GM21423 (cell line): ENCODE measurements at regions not wholly inside any gene's neighbourhood (a gene's known extent, or its start where the extent isn't known, plus 50 kb on each side); places are given as distances from the start of the nearest gene placed in this dataset.
A peak's percentile ranks its signal among the peaks of the same experiment; 100 is the strongest.

Source experiments
- ATAC-seq: cut with Tn5 transposase; IDR thresholded peaks from one replicate; pipeline ENCODE4 v1.9.1; 2021; ENCODE audit warnings: mild to moderate bottlenecking, moderate library complexity; ENCODE audit not compliant: unreplicated experiment

DNA sequence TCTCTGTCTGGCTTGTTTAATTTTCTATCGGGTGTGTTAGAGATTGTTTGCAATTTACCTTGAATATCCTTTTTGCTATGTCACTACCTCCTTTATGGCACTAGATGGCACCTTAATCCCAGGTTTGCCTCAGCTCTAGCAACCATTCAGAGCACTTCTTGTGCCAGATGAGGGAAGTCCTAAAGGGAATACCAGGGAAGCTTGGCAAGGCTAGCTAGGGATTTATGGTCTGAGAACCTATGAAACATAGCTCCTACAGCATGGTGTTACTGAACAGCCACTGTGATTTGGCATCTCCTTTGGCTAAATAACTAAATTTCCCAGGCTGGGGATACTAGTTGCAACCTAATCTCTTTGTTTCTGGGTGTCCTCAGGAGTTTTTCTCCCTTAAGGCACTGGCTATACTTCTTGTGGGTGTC, 69.0 kb upstream of the VOPP1 start:
- peak; percentile 83 for ATAC-seq

DNA sequence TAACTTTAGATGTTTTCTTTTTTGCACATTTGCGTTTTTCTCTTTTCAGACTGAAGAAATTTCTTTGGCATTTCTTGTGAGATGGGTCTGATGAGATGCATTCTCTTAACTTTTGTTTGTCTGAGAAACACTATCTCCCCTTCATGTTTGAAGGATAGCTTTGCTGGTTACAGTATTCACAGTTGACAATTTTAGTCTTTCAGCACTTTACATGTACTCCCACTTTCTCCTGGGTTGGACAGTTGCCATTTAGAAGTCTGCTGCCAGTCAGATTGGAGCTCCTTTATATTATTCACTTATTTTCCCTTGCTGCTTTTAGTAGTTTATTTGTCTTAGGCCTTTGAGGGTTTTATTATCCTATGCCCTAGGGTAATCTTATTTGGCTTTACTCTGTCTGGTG, 67.3 kb upstream of the VOPP1 start:
- ATAC-seq: no peak

DNA sequence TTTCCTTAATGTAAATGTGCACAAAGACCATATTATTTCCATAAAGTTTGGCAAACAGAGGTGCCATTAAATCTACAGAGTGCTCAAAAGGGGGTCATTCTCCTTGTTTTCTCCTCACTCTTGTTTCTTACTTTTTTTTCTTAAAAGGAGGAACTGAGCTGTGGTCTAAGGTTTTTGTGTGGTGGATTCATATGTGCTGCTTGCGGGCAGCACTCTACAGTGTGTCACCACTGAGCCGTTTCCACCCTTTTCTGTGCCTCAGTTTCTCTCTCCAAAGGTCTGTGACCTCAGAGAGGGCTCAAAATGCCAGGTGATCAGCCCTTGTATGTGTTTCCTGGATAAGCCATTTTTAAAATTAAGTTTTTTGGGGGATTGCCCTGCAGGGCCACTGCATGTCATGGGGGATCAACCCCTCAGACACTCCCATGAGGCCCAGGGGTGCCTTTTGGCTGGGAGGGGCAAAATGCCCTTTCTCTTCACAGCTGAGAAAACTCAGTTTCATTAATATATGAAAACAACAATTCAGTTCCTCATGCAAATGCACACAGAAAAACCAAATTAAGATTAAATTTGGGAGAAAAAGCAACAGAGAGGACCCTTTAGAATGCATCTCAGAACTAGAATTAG, 56.9 kb upstream of the VOPP1 start:
- ATAC-seq: no peak

DNA sequence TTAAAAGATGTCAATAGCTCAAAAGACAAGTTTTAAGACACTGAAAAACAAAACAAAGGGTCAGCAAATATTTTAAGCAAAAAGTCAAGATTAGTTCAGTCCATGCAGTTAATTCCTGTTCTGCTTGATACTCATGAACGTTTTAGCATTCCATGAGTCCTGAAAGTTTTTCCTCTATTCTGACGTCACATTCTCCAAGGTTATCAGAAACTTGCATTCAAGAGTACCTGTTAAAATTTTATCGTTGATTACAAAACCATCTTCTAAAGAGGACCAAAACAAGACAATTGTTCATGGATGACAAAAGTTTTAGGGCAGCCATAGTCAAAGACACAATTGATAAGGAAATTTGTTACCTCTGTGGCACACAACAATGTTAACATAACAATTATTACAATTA, 52.5 kb upstream of the VOPP1 start:
- no peak for ATAC-seq

DNA sequence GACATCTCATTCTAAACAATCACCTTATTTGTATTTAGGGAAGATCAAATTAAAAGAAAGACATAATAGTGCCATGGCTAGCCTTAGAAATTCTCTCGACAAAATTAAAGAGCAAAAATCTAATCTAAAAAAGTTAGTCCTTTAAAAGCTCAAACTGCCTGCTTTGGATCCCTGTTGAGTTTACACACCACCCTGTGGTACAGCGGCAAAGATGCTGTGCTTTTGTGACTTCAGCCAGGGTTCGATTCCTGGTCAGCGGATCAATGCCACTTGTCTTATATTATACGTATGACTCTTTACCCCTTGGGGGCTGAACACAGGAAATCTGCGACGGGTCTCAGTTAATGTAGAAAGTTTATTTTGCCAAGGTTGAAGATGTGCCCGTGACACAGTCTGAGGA, 51.3 kb upstream of the VOPP1 start:
- no peak for ATAC-seq

DNA sequence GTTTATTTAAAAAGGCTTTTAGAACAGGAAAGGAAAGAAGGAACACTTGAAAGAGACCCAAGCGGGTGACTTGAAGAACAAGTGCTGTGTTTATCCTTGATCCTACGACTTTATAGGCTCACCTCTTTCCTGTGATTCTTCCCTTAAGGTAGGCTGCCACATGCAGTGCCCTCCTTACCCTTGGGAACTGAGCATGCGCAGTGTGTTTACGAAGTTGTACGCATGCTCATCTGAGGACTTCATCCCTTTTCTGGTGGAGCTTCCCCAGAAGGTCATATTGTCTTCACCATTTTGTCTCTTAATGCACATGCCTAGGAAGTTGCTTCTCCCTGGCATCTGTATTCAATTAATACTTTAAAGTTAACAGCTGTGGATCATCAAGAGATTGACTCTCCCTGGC, 49.9 kb upstream of the VOPP1 start:
- no peak for ATAC-seq
